SK-N-SH treated with all-trans-retinoic acid at 6 μM for 48 hours (cell line): ENCODE measurements at regions not wholly inside any gene's neighbourhood (a gene's known extent, or its start where the extent isn't known, plus 50 kb on each side); places are given as distances from the start of the nearest gene placed in this dataset.

ENCODE experiments used
- OSR1 ChIP-seq: fragments of 250-450 bp; sonication (Bioruptor Pico); IDR thresholded peaks from 2 replicates; pipeline ENCODE4 v1.8.0; 2022; ENCODE audit warnings: moderate library complexity, mild to moderate bottlenecking, inconsistent platforms
- TF ChIP-seq, protein P1 (sequence below): fragments of 250-450 bp; sonication (Bioruptor Pico); IDR thresholded peaks from 2 replicates; pipeline ENCODE4 v1.5.1; 2020; ENCODE audit warnings: low read depth, mild to moderate bottlenecking, moderate library complexity

DNA sequence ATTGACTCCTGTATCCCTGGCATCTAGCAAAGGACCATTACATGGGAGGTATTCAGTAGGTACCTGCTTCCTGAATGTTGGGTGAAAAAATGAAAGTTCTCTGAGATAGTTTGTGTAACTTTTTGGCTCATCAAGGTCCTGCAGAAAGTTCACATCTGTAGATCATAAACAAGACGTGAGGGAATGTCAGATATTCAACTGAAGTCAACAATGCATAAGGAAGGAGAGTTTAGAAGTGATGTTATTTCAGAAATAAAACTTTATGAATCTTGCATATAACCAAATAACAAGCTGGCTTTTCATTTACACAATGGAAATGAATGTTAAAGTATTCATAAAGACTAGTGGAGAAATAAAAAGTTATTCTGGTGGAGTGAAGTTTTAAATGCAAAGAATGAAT, 73.4 kb upstream of the RBMS3 start:
- no peak for TF ChIP-seq OSR1 (CRISPR knock-in tag)
- TF ChIP-seq, protein P1, sequence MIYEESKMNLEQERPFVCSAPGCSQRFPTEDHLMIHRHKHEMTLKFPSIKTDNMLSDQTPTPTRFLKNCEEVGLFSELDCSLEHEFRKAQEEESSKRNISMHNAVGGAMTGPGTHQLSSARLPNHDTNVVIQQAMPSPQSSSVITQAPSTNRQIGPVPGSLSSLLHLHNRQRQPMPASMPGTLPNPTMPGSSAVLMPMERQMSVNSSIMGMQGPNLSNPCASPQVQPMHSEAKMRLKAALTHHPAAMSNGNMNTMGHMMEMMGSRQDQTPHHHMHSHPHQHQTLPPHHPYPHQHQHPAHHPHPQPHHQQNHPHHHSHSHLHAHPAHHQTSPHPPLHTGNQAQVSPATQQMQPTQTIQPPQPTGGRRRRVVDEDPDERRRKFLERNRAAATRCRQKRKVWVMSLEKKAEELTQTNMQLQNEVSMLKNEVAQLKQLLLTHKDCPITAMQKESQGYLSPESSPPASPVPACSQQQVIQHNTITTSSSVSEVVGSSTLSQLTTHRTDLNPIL = no peak
